H9 (cell line): ENCODE measurements at regions not wholly inside any gene's neighbourhood (a gene's known extent, or its start where the extent isn't known, plus 50 kb on each side); places are given as distances from the start of the nearest gene placed in this dataset.

Experiments used
- DNase-seq: peaks from one replicate; pipeline ENCODE4 v3.0.0-alpha.2; 2017
- H2AFZ ChIP-seq: one replicate; pipeline ENCODE4 v1.6.1; 2013; ENCODE audit warnings: mild to moderate bottlenecking, low read length, control low read depth, moderate library complexity
- H2AK5ac ChIP-seq: 2 replicates; pipeline ENCODE4 v1.6.1; 2013; ENCODE audit warnings: low read length, control low read depth, mixed read lengths; ENCODE audit not compliant: insufficient read length
- H2BK120ac ChIP-seq: one replicate; pipeline ENCODE4 v1.6.1; 2013; ENCODE audit warnings: low read depth, mild to moderate bottlenecking, low read length, control low read depth, inconsistent platforms; ENCODE audit not compliant: poor library complexity, severe bottlenecking
- H2BK12ac ChIP-seq: 2 replicates; pipeline ENCODE4 v1.6.1; 2013; ENCODE audit warnings: low read length, control low read depth, mixed read lengths, low read depth; ENCODE audit not compliant: insufficient read length
- H2BK15ac ChIP-seq: 2 replicates; pipeline ENCODE4 v1.6.1; 2013; ENCODE audit warnings: low read depth, low read length, control low read depth
- H2BK20ac ChIP-seq: one replicate; pipeline ENCODE4 v1.6.1; 2013; ENCODE audit warnings: low read depth, mild to moderate bottlenecking, low read length, control low read depth, inconsistent platforms; ENCODE audit not compliant: poor library complexity, severe bottlenecking
- H2BK5ac ChIP-seq: 2 replicates; pipeline ENCODE4 v1.6.1; 2013; ENCODE audit warnings: low read length, control low read depth, mixed read lengths; ENCODE audit not compliant: insufficient read length
- H3K14ac ChIP-seq: 2 replicates; pipeline ENCODE4 v1.6.1; 2013; ENCODE audit warnings: low read length, control low read depth; ENCODE audit not compliant: insufficient read depth
- H3K18ac ChIP-seq: 2 replicates; pipeline ENCODE4 v1.6.1; 2013; ENCODE audit warnings: low read depth, mild to moderate bottlenecking, mixed read lengths, low read length, control low read depth; ENCODE audit not compliant: insufficient read length
- H3K23ac ChIP-seq: 2 replicates; pipeline ENCODE4 v1.6.1; 2013; ENCODE audit warnings: low read length, control low read depth, mixed read lengths, low read depth; ENCODE audit not compliant: insufficient read length
- H3K23me2 ChIP-seq: 2 replicates; pipeline ENCODE4 v1.6.1; 2013; ENCODE audit warnings: low read depth, mild to moderate bottlenecking, mixed read lengths, low read length, control low read depth; ENCODE audit not compliant: insufficient read length, poor library complexity, severe bottlenecking
- H3K27ac ChIP-seq: 2 replicates; pipeline ENCODE4 v1.5.1; 2013; ENCODE audit warnings: low read length, control low read depth, mixed read lengths, low read depth; ENCODE audit not compliant: insufficient read length
- H3K27me3 ChIP-seq: 2 replicates; pipeline ENCODE4 v1.6.1; 2013; ENCODE audit warnings: low read length, control low read depth, inconsistent platforms; ENCODE audit not compliant: insufficient read depth
- H3K4ac ChIP-seq: 2 replicates; pipeline ENCODE4 v1.6.1; 2013; ENCODE audit warnings: low read depth, mild to moderate bottlenecking, control low read depth, inconsistent platforms, low read length, moderate library complexity
- H3K4me1 ChIP-seq: 2 replicates; pipeline ENCODE4 v1.6.1; 2013; ENCODE audit warnings: low read length, control low read depth, inconsistent platforms; ENCODE audit not compliant: insufficient read depth
- H3K4me2 ChIP-seq: 2 replicates; pipeline ENCODE4 v1.6.1; 2013; ENCODE audit warnings: low read length, control low read depth, mixed read lengths; ENCODE audit not compliant: insufficient read length, insufficient read depth
- H3K56ac ChIP-seq: 2 replicates; pipeline ENCODE4 v1.6.1; 2013; ENCODE audit warnings: low read depth, mild to moderate bottlenecking, mixed read lengths, low read length, control low read depth; ENCODE audit not compliant: insufficient read length
- H3K79me1 ChIP-seq: 2 replicates; pipeline ENCODE4 v1.6.1; 2013; ENCODE audit warnings: low read depth, mild to moderate bottlenecking, moderate library complexity, low read length, control low read depth, inconsistent platforms; ENCODE audit not compliant: insufficient read depth, poor library complexity, severe bottlenecking
- H3K79me2 ChIP-seq: 2 replicates; pipeline ENCODE4 v1.6.1; 2013; ENCODE audit warnings: low read length, control low read depth, inconsistent platforms; ENCODE audit not compliant: insufficient read depth
- H3K9ac ChIP-seq: 2 replicates; pipeline ENCODE4 v1.6.1; 2013; ENCODE audit warnings: low read length, control low read depth, mixed read lengths; ENCODE audit not compliant: insufficient read length; ENCODE audit errors: extremely low read depth
- H3K9me3 ChIP-seq: one replicate; pipeline ENCODE4 v1.6.1; 2013; ENCODE audit warnings: low read depth, low read length, inconsistent platforms; ENCODE audit not compliant: control insufficient read depth
- H3T11ph ChIP-seq: one replicate; pipeline ENCODE4 v1.6.1; 2013; ENCODE audit warnings: mild to moderate bottlenecking, low read length, control low read depth, inconsistent platforms
- H4K20me1 ChIP-seq: one replicate; pipeline ENCODE4 v1.6.1; 2013; ENCODE audit not compliant: control insufficient read depth, insufficient read length, insufficient read depth
- H4K5ac ChIP-seq: 2 replicates; pipeline ENCODE4 v1.6.1; 2013; ENCODE audit warnings: low read depth, mild to moderate bottlenecking, mixed read lengths, low read length, control low read depth; ENCODE audit not compliant: insufficient read length
- H4K8ac ChIP-seq: replicated peaks from 2 replicates; pipeline ENCODE4 v1.6.1; 2013; ENCODE audit warnings: low read length, control low read depth, mixed read lengths, low read depth; ENCODE audit not compliant: insufficient read length
- H4K91ac ChIP-seq: 2 replicates; pipeline ENCODE4 v1.6.1; 2013; ENCODE audit warnings: low read depth, mild to moderate bottlenecking, moderate library complexity, mixed read lengths, low read length, control low read depth; ENCODE audit not compliant: insufficient read length
- H3K27ac Mint-ChIP-seq, 3 experiments: 2 replicates in 2 of 3; 3 replicates in 1 of 3; pipeline ENCODE4 v1.8.0; 2020 to 2021; ENCODE audit warnings: mixed read lengths in 3 of 3, mild to moderate bottlenecking in 1 of 3, moderate library complexity in 1 of 3
- H3K27me3 Mint-ChIP-seq: 2 replicates; pipeline ENCODE4 v1.8.0; 2021; ENCODE audit warnings: low read depth, mild to moderate bottlenecking, moderate library complexity, mixed read lengths
- H3K36me3 Mint-ChIP-seq, 3 experiments: 2 replicates in 2 of 3; 3 replicates in 1 of 3; pipeline ENCODE4 v1.8.0; 2020 to 2021; ENCODE audit warnings: low read depth in 3 of 3, mixed read lengths in 3 of 3; ENCODE audit not compliant: insufficient read depth in 1 of 3
- H3K4me1 Mint-ChIP-seq, 2 experiments: 2 replicates each; pipeline ENCODE4 v1.8.0; 2020; ENCODE audit warnings: mixed read lengths in 2 of 2
- H3K4me3 Mint-ChIP-seq, 2 experiments: 2 replicates in 1 of 2; 3 replicates in 1 of 2; pipeline ENCODE4 v1.8.0; 2020 to 2021; ENCODE audit warnings: mild to moderate bottlenecking in 2 of 2, mixed read lengths in 2 of 2, moderate library complexity in 1 of 2
- H3K9me3 Mint-ChIP-seq, 2 experiments: 2 replicates in 1 of 2; 3 replicates in 1 of 2; pipeline ENCODE4 v1.8.0; 2020; ENCODE audit warnings: mild to moderate bottlenecking in 2 of 2, mixed read lengths in 2 of 2, moderate library complexity in 1 of 2
- CTCF ChIP-seq: fragments of 200-600 bp; sonication (generic); conservative IDR thresholded peaks from 3 replicates; pipeline ENCODE4 v1.8.0; 2021; ENCODE audit warnings: antibody characterized with exemption, mild to moderate bottlenecking
- WGBS: extraction: QIAGEN DNeasy Blood & Tissue Kit; methylation state at CpG from one replicate; pipeline ENCODE4 v1.1.7; 2013; ENCODE audit warnings: missing lambda C conversion rate, low lambda C conversion rate, mixed read lengths; ENCODE audit not compliant: insufficient read length; ENCODE audit errors: extremely low coverage; 5-methylcytosine and 5-hydroxymethylcytosine counted together

GRCh38 chr1:81327743-81328142, 473.0 kb upstream of the ADGRL2 start:
- DNase-seq: no peak

More at GRCh38 chr1:81327743-81328142, 473.0 kb upstream of the ADGRL2 start:
- Histone ChIP-seq H3K27ac (no peak overlapping the region), H3K18ac (no peak overlapping the region), H4K91ac (no peak overlapping the region), H3K9ac (no peak overlapping the region), H2AFZ (no peak overlapping the region), H2AK5ac (no peak overlapping the region), H2BK120ac (no peak overlapping the region), H3K23me2 (no peaks in the 10 kb centered on the region), H3K14ac (no peak overlapping the region), H3K56ac (no peak overlapping the region), H4K20me1 (no peaks in the 10 kb centered on the region), H2BK15ac (no peak overlapping the region), H3K4me1 (peaks cover 3% of the 10 kb centered on the region; the same call in 1 of the 2 replicates), H3K9me3 (no peaks in the 10 kb centered on the region), H3K79me2 (no peaks in the 10 kb centered on the region), H2BK5ac (no peak overlapping the region), H3K23ac (no peak overlapping the region), H4K5ac (no peak overlapping the region), H3T11ph (no peak overlapping the region), H3K27me3 (no peaks in the 10 kb centered on the region), H3K4ac (no peak overlapping the region), H3K79me1 (no peaks in the 10 kb centered on the region), H3K4me2 (no peak overlapping the region), H2BK12ac (no peak overlapping the region), H2BK20ac (no peak overlapping the region), H4K8ac (no peak overlapping the region)
- no peak for TF ChIP-seq CTCF
- Mint-ChIP-seq H3K9me3 (no peaks in the 10 kb centered on the region), H3K4me3 (no peak overlapping the region), H3K36me3 (no peaks in the 10 kb centered on the region), H3K27me3 (no peaks in the 10 kb centered on the region), H3K4me1 (peaks cover 33 to 34% of the 10 kb centered on the region in 2 experiments), H3K27ac (no peak overlapping the region)
- WGBS: no CpG with 5 or more reads among the region's 5 CpGs
